LNCAP (cell line): ENCODE measurements at regions not wholly inside any gene's neighbourhood (a gene's known extent, or its start where the extent isn't known, plus 50 kb on each side); places are given as distances from the start of the nearest gene placed in this dataset.

Experiments used
- TF ChIP-seq, protein P1 (sequence below): fragments of 450-650 bp; IDR thresholded peaks from 2 replicates; pipeline ENCODE4 v1.5.1; 2017; ENCODE audit warnings: mild to moderate bottlenecking

GRCh38 chr2:180307096-180307495 is 300.0 kb upstream of the CWC22 start:
- TF ChIP-seq, protein P1, sequence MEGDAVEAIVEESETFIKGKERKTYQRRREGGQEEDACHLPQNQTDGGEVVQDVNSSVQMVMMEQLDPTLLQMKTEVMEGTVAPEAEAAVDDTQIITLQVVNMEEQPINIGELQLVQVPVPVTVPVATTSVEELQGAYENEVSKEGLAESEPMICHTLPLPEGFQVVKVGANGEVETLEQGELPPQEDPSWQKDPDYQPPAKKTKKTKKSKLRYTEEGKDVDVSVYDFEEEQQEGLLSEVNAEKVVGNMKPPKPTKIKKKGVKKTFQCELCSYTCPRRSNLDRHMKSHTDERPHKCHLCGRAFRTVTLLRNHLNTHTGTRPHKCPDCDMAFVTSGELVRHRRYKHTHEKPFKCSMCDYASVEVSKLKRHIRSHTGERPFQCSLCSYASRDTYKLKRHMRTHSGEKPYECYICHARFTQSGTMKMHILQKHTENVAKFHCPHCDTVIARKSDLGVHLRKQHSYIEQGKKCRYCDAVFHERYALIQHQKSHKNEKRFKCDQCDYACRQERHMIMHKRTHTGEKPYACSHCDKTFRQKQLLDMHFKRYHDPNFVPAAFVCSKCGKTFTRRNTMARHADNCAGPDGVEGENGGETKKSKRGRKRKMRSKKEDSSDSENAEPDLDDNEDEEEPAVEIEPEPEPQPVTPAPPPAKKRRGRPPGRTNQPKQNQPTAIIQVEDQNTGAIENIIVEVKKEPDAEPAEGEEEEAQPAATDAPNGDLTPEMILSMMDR = no peak

DNA sequence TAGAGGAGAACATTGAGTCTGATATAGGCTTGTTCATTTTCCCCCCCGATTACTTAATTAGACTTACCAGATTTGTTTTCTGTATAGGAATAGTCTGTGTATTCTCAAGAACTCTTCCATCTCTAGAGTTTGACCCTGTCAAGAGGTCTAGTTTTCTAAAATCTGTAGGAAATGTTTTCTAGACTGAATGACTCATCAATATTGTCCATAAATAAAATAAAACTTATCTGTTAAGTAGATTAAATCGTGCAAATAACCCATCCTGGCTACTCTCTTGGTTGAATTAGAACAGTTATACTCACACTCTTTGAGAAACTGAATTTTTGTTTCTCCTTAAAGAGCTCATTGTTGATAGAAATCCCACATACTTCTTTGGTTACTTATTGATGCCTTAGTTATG is 299.2 kb upstream of the CWC22 start:
- TF ChIP-seq, protein P1 = no peak

DNA sequence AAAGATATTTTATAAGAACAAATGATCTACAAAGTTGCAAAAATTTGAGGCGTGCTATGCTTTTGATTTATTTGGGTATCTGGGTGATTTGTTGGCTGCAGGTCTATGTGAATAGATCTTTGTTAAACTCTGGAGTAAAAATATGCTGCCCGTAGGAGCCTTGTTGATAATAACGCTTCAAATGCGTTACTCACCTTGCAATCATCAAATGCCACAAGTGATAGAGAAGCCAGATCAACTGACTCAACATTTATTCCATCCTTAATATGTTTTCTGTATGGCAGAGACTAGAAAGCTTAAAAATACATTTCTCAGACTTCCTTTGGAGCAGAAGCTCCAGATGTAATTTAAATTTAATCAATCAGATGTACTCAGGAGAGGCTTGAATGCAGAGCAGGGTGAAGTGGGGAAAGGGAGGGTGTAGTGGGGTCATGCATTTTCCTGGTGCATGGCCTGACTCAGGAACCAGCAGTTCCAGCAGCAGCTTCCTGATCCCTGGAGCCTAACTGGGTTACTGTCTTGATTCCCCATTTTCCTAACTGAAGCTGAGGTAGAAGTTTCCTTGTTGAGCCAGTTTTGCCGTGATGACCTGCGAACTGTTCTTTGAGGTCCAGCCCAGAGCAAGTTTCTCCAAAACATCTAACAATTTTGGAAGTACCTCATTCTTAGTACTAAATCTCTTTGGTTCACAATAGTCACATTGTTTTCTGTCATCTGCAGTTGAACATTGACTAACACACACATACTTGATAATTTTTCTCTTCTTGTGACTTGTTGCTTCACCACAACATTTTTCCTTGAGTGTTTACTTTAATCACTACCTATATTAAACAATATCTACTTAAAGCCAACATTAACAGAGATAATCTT is 284.7 kb upstream of the CWC22 start:
- TF ChIP-seq, protein P1 = no peak

DNA sequence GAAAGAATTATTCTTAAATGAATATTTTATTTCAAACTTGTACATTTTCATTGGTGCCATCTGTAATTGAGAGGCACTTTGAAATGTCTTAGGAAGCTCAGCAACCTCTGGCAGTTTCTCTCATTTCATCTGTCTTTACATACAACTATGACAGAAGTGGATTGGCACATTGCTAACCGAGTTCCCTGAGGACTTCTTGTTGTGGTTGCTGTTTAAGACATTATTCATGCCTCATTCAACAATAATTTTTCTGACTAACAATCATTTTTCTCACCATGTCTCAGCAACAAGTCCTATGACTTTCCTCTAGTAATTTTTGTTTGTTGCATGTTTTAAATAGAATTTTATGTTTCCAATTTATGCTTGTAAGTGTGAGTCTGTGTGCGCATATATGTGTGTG is 284.0 kb upstream of the CWC22 start:
- TF ChIP-seq, protein P1 = no peak

- TF ChIP-seq, protein P1 = no peak
Measured at GRCh38 chr2:180289627-180290026, 282.5 kb upstream of the CWC22 start.

GRCh38 chr2:180279581-180279980 is 272.5 kb upstream of the CWC22 start:
- TF ChIP-seq, protein P1 = no peak

GRCh38 chr2:180276733-180277132 is 269.6 kb upstream of the CWC22 start:
- TF ChIP-seq, protein P1 = no peak
